T-helper 2 cell treated with Interferon-gamma antibody and Interleukin-4, amounts not matched to agents 5 μg/mL and 100 μg/mL, for 36 hours (primary cell): ENCODE measurements at regions not wholly inside any gene's neighbourhood (a gene's known extent, or its start where the extent isn't known, plus 50 kb on each side); places are given as distances from the start of the nearest gene placed in this dataset.
A peak's percentile ranks its signal among the peaks of the same experiment; 100 is the strongest.

Source experiments
- DNase-seq: peaks from one replicate; pipeline ENCODE4 v3.0.0; 2021; ENCODE audit warnings: low spot score
- H3K27ac Mint-ChIP-seq: one replicate; pipeline ENCODE4 v1.8.0; 2021; ENCODE audit warnings: mild to moderate bottlenecking, mixed read lengths
- H3K27me3 Mint-ChIP-seq: one replicate; pipeline ENCODE4 v1.8.0; 2021; ENCODE audit warnings: low read depth, mixed read lengths
- H3K36me3 Mint-ChIP-seq: one replicate; pipeline ENCODE4 v1.8.0; 2021; ENCODE audit warnings: low read depth, mixed read lengths
- H3K4me1 Mint-ChIP-seq: one replicate; pipeline ENCODE4 v1.8.0; 2021; ENCODE audit warnings: low read depth, mixed read lengths
- H3K4me3 Mint-ChIP-seq: one replicate; pipeline ENCODE4 v1.8.0; 2022; ENCODE audit warnings: mild to moderate bottlenecking, moderate library complexity, mixed read lengths
- H3K9me3 Mint-ChIP-seq: one replicate; pipeline ENCODE4 v1.8.0; 2021; ENCODE audit warnings: mixed read lengths

- Mint-ChIP-seq H3K4me1 (peaks cover 2% of the 10 kb centered on the region), H3K9me3 (no peaks in the 10 kb centered on the region), H3K4me3 (no peak overlapping the region), H3K36me3 (no peaks in the 10 kb centered on the region), H3K27me3 (peaks cover 3% of the 10 kb centered on the region), H3K27ac (no peak overlapping the region)
- peak; percentile 17 for DNase-seq
Measured at GRCh38 chr19:29263305-29264135, 50.6 kb upstream of the UQCRFS1 start.

GRCh38 chr19:29264897-29265296 is 51.9 kb upstream of the UQCRFS1 start:
- no peaks in the 10 kb centered on the region for H3K9me3 Mint-ChIP-seq
- no peaks in the 10 kb centered on the region for H3K36me3 Mint-ChIP-seq
- no peak overlapping the region for H3K27ac Mint-ChIP-seq
- no peaks in the 10 kb centered on the region for H3K4me1 Mint-ChIP-seq
- no peak overlapping the region for H3K4me3 Mint-ChIP-seq
- peaks cover 4% of the 10 kb centered on the region for H3K27me3 Mint-ChIP-seq
- no peak for DNase-seq

GRCh38 chr19:29265436-29265835 is 52.5 kb upstream of the UQCRFS1 start:
- H3K4me3 Mint-ChIP-seq: no peak overlapping the region
- no peaks in the 10 kb centered on the region for H3K36me3 Mint-ChIP-seq
- H3K27me3 Mint-ChIP-seq: peaks cover 7% of the 10 kb centered on the region
- H3K4me1 Mint-ChIP-seq: no peaks in the 10 kb centered on the region
- H3K27ac Mint-ChIP-seq: no peak overlapping the region
- no peak for DNase-seq
- H3K9me3 Mint-ChIP-seq: no peaks in the 10 kb centered on the region

- no peak overlapping the region for H3K4me3 Mint-ChIP-seq
- no peaks in the 10 kb centered on the region for H3K9me3 Mint-ChIP-seq
- peaks cover 8% of the 10 kb centered on the region for H3K27me3 Mint-ChIP-seq
- no peak for DNase-seq
- H3K4me1 Mint-ChIP-seq: no peaks in the 10 kb centered on the region
- no peak overlapping the region for H3K27ac Mint-ChIP-seq
- H3K36me3 Mint-ChIP-seq: no peaks in the 10 kb centered on the region
Measured at GRCh38 chr19:29266001-29266400, 53.0 kb upstream of the UQCRFS1 start.

GRCh38 chr19:29266603-29267002 is 53.7 kb upstream of the UQCRFS1 start:
- Mint-ChIP-seq H3K4me1 (no peaks in the 10 kb centered on the region), H3K27ac (no peak overlapping the region), H3K27me3 (peaks cover 11% of the 10 kb centered on the region), H3K36me3 (no peaks in the 10 kb centered on the region), H3K4me3 (no peak overlapping the region), H3K9me3 (no peaks in the 10 kb centered on the region)
- DNase-seq: no peak

- no peaks in the 10 kb centered on the region for H3K4me1 Mint-ChIP-seq
- no peaks in the 10 kb centered on the region for H3K9me3 Mint-ChIP-seq
- peaks cover 11% of the 10 kb centered on the region for H3K27me3 Mint-ChIP-seq
- no peaks in the 10 kb centered on the region for H3K36me3 Mint-ChIP-seq
- DNase-seq: no peak
- no peak overlapping the region for H3K27ac Mint-ChIP-seq
- no peak overlapping the region for H3K4me3 Mint-ChIP-seq
Measured at GRCh38 chr19:29267701-29268100, 54.8 kb upstream of the UQCRFS1 start.

- no peak overlapping the region for H3K4me3 Mint-ChIP-seq
- no peaks in the 10 kb centered on the region for H3K36me3 Mint-ChIP-seq
- peaks cover 13% of the 10 kb centered on the region for H3K27me3 Mint-ChIP-seq
- DNase-seq: no peak
- H3K27ac Mint-ChIP-seq: no peak overlapping the region
- no peaks in the 10 kb centered on the region for H3K4me1 Mint-ChIP-seq
- no peaks in the 10 kb centered on the region for H3K9me3 Mint-ChIP-seq
Measured at GRCh38 chr19:29268103-29268502, 55.2 kb upstream of the UQCRFS1 start.

GRCh38 chr19:29268721-29269393 is 55.9 kb upstream of the UQCRFS1 start:
- Mint-ChIP-seq H3K27ac (no peak overlapping the region), H3K9me3 (no peaks in the 10 kb centered on the region), H3K27me3 (peaks cover 18% of the 10 kb centered on the region), H3K36me3 (no peaks in the 10 kb centered on the region), H3K4me1 (no peaks in the 10 kb centered on the region), H3K4me3 (no peak overlapping the region)
- no peak for DNase-seq

GRCh38 chr19:29269641-29270040 is 56.7 kb upstream of the UQCRFS1 start:
- no peak overlapping the region for H3K4me3 Mint-ChIP-seq
- no peaks in the 10 kb centered on the region for H3K9me3 Mint-ChIP-seq
- no peaks in the 10 kb centered on the region for H3K4me1 Mint-ChIP-seq
- peaks cover 18% of the 10 kb centered on the region for H3K27me3 Mint-ChIP-seq
- H3K36me3 Mint-ChIP-seq: no peaks in the 10 kb centered on the region
- H3K27ac Mint-ChIP-seq: no peak overlapping the region
- DNase-seq: no peak

GRCh38 chr19:29271341-29271740 is 58.4 kb upstream of the UQCRFS1 start:
- no peak for DNase-seq
- no peak overlapping the region for H3K4me3 Mint-ChIP-seq
- no peak overlapping the region for H3K27ac Mint-ChIP-seq
- H3K9me3 Mint-ChIP-seq: no peaks in the 10 kb centered on the region
- no peaks in the 10 kb centered on the region for H3K36me3 Mint-ChIP-seq
- no peaks in the 10 kb centered on the region for H3K4me1 Mint-ChIP-seq
- peaks cover 18% of the 10 kb centered on the region for H3K27me3 Mint-ChIP-seq

- Mint-ChIP-seq H3K27me3 (peaks cover 18% of the 10 kb centered on the region), H3K4me3 (no peak overlapping the region), H3K4me1 (peaks cover 2% of the 10 kb centered on the region), H3K9me3 (no peaks in the 10 kb centered on the region), H3K27ac (no peak overlapping the region), H3K36me3 (peaks cover 1% of the 10 kb centered on the region)
- DNase-seq: no peak
Measured at GRCh38 chr19:29271911-29272310, 59.0 kb upstream of the UQCRFS1 start.

GRCh38 chr19:29273000-29273640 is 60.2 kb upstream of the UQCRFS1 start:
- no peak overlapping the region for H3K27ac Mint-ChIP-seq
- no peak overlapping the region for H3K4me3 Mint-ChIP-seq
- DNase-seq: no peak
- H3K27me3 Mint-ChIP-seq: peaks cover 21% of the 10 kb centered on the region
- H3K4me1 Mint-ChIP-seq: peaks cover 12% of the 10 kb centered on the region
- peaks cover 8% of the 10 kb centered on the region for H3K9me3 Mint-ChIP-seq
- peaks cover 4% of the 10 kb centered on the region for H3K36me3 Mint-ChIP-seq

GRCh38 chr19:29275266-29275665 is 62.3 kb upstream of the UQCRFS1 start:
- Mint-ChIP-seq H3K36me3 (peaks cover 4% of the 10 kb centered on the region), H3K27ac (no peak overlapping the region), H3K9me3 (peaks cover 8% of the 10 kb centered on the region), H3K4me3 (no peak overlapping the region), H3K27me3 (peaks cover 22% of the 10 kb centered on the region), H3K4me1 (peaks cover 12% of the 10 kb centered on the region)
- DNase-seq: no peak

- peaks cover 8% of the 10 kb centered on the region for H3K9me3 Mint-ChIP-seq
- peaks cover 28% of the 10 kb centered on the region for H3K27me3 Mint-ChIP-seq
- H3K4me3 Mint-ChIP-seq: peak overlapping the region; percentile 58
- peak overlapping the region; percentile 84 for H3K27ac Mint-ChIP-seq
- peaks cover 12% of the 10 kb centered on the region for H3K4me1 Mint-ChIP-seq
- H3K36me3 Mint-ChIP-seq: peaks cover 4% of the 10 kb centered on the region
- peak; percentile 58 for DNase-seq
Measured at GRCh38 chr19:29277102-29277501, 64.2 kb upstream of the UQCRFS1 start.
